GM12874 (cell line): ENCODE measurements at regions not wholly inside any gene's neighbourhood (a gene's known extent, or its start where the extent isn't known, plus 50 kb on each side); places are given as distances from the start of the nearest gene placed in this dataset.

Source experiments
- CTCF ChIP-seq: IDR thresholded peaks from 2 replicates; pipeline ENCODE4 v1.5.1; 2011; ENCODE audit warnings: low read depth, mild to moderate bottlenecking, control low read depth, low read length, moderate library complexity; ENCODE audit not compliant: insufficient read depth

GRCh38 chr15:96031426-96032110 is 298.9 kb upstream of the NR2F2 start:
- no peak for TF ChIP-seq CTCF

- no peak for TF ChIP-seq CTCF
Measured at GRCh38 chr15:96035091-96035490, 295.4 kb upstream of the NR2F2 start.

- TF ChIP-seq CTCF = no peak
Measured at GRCh38 chr15:96035635-96036034, 294.9 kb upstream of the NR2F2 start.

GRCh38 chr15:96037584-96037983 is 292.9 kb upstream of the NR2F2 start:
- no peak for TF ChIP-seq CTCF

GRCh38 chr15:96038131-96038530 is 292.4 kb upstream of the NR2F2 start:
- no peak for TF ChIP-seq CTCF

DNA sequence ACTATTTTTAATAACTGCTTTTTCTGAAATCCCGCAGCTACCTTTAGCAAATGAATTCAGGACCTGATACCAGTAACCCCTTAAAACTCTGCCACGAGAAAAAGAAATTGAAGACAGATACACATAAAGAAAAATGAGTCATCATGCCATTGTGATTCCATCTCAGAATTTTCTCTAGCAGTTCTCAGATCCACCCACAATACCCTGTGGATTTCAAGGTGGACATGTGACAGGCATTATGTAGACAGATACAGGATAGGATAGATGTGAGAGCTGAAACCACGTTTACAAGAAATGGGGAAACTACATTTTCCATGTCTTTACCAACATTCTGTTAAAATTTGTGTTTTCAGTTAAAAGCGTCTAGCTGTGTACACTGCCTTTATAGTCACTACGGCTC is 291.9 kb upstream of the NR2F2 start:
- no peak for TF ChIP-seq CTCF

GRCh38 chr15:96041982-96042733 is 288.3 kb upstream of the NR2F2 start:
- no peak for TF ChIP-seq CTCF
